ENCODE measurements at regions not wholly inside any gene's neighbourhood (a gene's known extent, or its start where the extent isn't known, plus 50 kb on each side); places are given as distances from the start of the nearest gene placed in this dataset.
"Not testable (repeated sequence)": the region's sequence is repeated elsewhere in the genome, so short reads cannot be mapped to it uniquely, and the experiment has no call there.

- H3K4me3 ChIP-seq (ENCODE audit: control insufficient read depth, low read depth, low read length): no peak overlapping the region
- DNase-seq (ENCODE audit: low read depth): no peak
- TF ChIP-seq CTCF (conservative IDR thresholded peaks at IDR 0.05; ENCODE audit: control insufficient read depth, insufficient read depth, low read depth, low read length): no peak
Measured at GRCh38 chr15:46088486-46089445, 453.9 kb downstream of the SQOR start.

GRCh38 chr15:46089467-46089935 is 454.7 kb downstream of the SQOR start:
- no peak for DNase-seq (ENCODE audit: low read depth)
- TF ChIP-seq CTCF (conservative IDR thresholded peaks at IDR 0.05; ENCODE audit: control insufficient read depth, insufficient read depth, low read depth, low read length): no peak
- H3K4me3 ChIP-seq (ENCODE audit: control insufficient read depth, low read depth, low read length): no peak overlapping the region

GRCh38 chr15:46091860-46092450 is 457.1 kb downstream of the SQOR start:
- H3K4me3 ChIP-seq (ENCODE audit: control insufficient read depth, low read depth, low read length): no peak overlapping the region
- peak; percentile 8 for DNase-seq (ENCODE audit: low read depth)
- TF ChIP-seq CTCF (conservative IDR thresholded peaks at IDR 0.05; ENCODE audit: control insufficient read depth, insufficient read depth, low read depth, low read length): peak; percentile 39

- DNase-seq (ENCODE audit: low read depth); H3K4me3 ChIP-seq (ENCODE audit: control insufficient read depth, low read depth, low read length): not testable (repeated sequence)
Measured at GRCh38 chr15:46098006-46098405, 463.2 kb downstream of the SQOR start.

- no peak for DNase-seq (ENCODE audit: low read depth)
- TF ChIP-seq CTCF (conservative IDR thresholded peaks at IDR 0.05; ENCODE audit: control insufficient read depth, insufficient read depth, low read depth, low read length): no peak
- no peak overlapping the region for H3K4me3 ChIP-seq (ENCODE audit: control insufficient read depth, low read depth, low read length)
Measured at GRCh38 chr15:46110755-46111154, 475.9 kb downstream of the SQOR start.

- DNase-seq (ENCODE audit: low read depth): no peak
- TF ChIP-seq CTCF (conservative IDR thresholded peaks at IDR 0.05; ENCODE audit: control insufficient read depth, insufficient read depth, low read depth, low read length): no peak
- H3K4me3 ChIP-seq (ENCODE audit: control insufficient read depth, low read depth, low read length): no peak overlapping the region
Measured at GRCh38 chr15:46111730-46112129, 476.9 kb downstream of the SQOR start.

- no peak for TF ChIP-seq CTCF (conservative IDR thresholded peaks at IDR 0.05; ENCODE audit: control insufficient read depth, insufficient read depth, low read depth, low read length)
- no peak for DNase-seq (ENCODE audit: low read depth)
Measured at GRCh38 chr15:46117071-46117470, 482.2 kb downstream of the SQOR start.

More at GRCh38 chr15:46117071-46117470, 482.2 kb downstream of the SQOR start:
- no peak overlapping the region for H3K4me3 ChIP-seq (ENCODE audit: control insufficient read depth, low read depth, low read length)
